GM23338 (cell line): ENCODE measurements at regions not wholly inside any gene's neighbourhood (a gene's known extent, or its start where the extent isn't known, plus 50 kb on each side); places are given as distances from the start of the nearest gene placed in this dataset.

Source experiments
- ATAC-seq: fragments of 200-7000 bp; cut with Tn5 transposase; 3 replicates; pipeline ENCODE4 v1.9.1; 2020
- DNase-seq: peaks from one replicate; pipeline ENCODE4 v3.0.0-alpha.2; 2015; ENCODE audit warnings: low spot score
- H2AFZ ChIP-seq: fragments of 200-600 bp; sonication (generic); 2 replicates; pipeline ENCODE4 v1.8.0; 2016; ENCODE audit warnings: antibody characterized with exemption, mild to moderate bottlenecking, moderate library complexity
- H3F3A ChIP-seq: fragments of 200-600 bp; sonication (generic); replicated peaks from 2 replicates; pipeline ENCODE4 v1.8.0; 2017; ENCODE audit warnings: antibody characterized with exemption, mixed run types, low read depth
- H3K27ac ChIP-seq: fragments of 200-600 bp; sonication (generic); 2 replicates; pipeline ENCODE4 v1.6.1; 2016; ENCODE audit warnings: low read depth
- H3K27me3 ChIP-seq: fragments of 200-600 bp; sonication (generic); 2 replicates; pipeline ENCODE4 v1.8.0; 2016; ENCODE audit warnings: mild to moderate bottlenecking, mixed run types, moderate library complexity; ENCODE audit not compliant: insufficient read depth
- H3K36me3 ChIP-seq: fragments of 200-600 bp; sonication (generic); 2 replicates; pipeline ENCODE4 v1.8.0; 2016; ENCODE audit warnings: mild to moderate bottlenecking; ENCODE audit not compliant: insufficient read depth
- H3K4me1 ChIP-seq: fragments of 200-600 bp; sonication (generic); 2 replicates; pipeline ENCODE4 v1.8.0; 2016; ENCODE audit warnings: mild to moderate bottlenecking, moderate library complexity; ENCODE audit not compliant: insufficient read depth
- H3K4me2 ChIP-seq: fragments of 200-600 bp; sonication (generic); 2 replicates; pipeline ENCODE4 v1.7.1; 2017; ENCODE audit warnings: mixed run types
- H3K4me3 ChIP-seq: fragments of 200-600 bp; sonication (generic); 2 replicates; pipeline ENCODE4 v1.6.1; 2016; ENCODE audit warnings: mixed run types
- H3K79me2 ChIP-seq: fragments of 200-600 bp; sonication (generic); replicated peaks from 2 replicates; pipeline ENCODE4 v1.8.0; 2017; ENCODE audit warnings: mild to moderate bottlenecking; ENCODE audit not compliant: insufficient read depth
- H3K9me2 ChIP-seq: fragments of 200-600 bp; sonication (generic); 2 replicates; pipeline ENCODE4 v1.8.0; 2017; ENCODE audit not compliant: insufficient read depth
- H4K20me1 ChIP-seq: fragments of 200-600 bp; sonication (generic); replicated peaks from 2 replicates; pipeline ENCODE4 v1.8.0; 2017; ENCODE audit warnings: mild to moderate bottlenecking; ENCODE audit not compliant: insufficient read depth
- H3K27ac Mint-ChIP-seq: 2 replicates; pipeline ENCODE4 v1.8.0; 2020; ENCODE audit warnings: inconsistent platforms, mild to moderate bottlenecking, moderate library complexity, mixed read lengths
- H3K27me3 Mint-ChIP-seq: 3 replicates; pipeline ENCODE4 v1.8.0; 2022; ENCODE audit warnings: low read depth, mild to moderate bottlenecking, moderate library complexity, mixed read lengths, inconsistent platforms; ENCODE audit not compliant: insufficient read depth, poor library complexity
- H3K36me3 Mint-ChIP-seq: 3 replicates; pipeline ENCODE4 v1.8.0; 2021; ENCODE audit warnings: low read depth, mild to moderate bottlenecking, inconsistent platforms, moderate library complexity, mixed read lengths
- H3K4me1 Mint-ChIP-seq: 3 replicates; pipeline ENCODE4 v1.8.0; 2020; ENCODE audit warnings: mild to moderate bottlenecking, inconsistent platforms, mixed read lengths
- H3K4me3 Mint-ChIP-seq: 3 replicates; pipeline ENCODE4 v1.8.0; 2021; ENCODE audit warnings: moderate library complexity, mild to moderate bottlenecking, inconsistent platforms, mixed read lengths
- H3K9me3 Mint-ChIP-seq: 3 replicates; pipeline ENCODE4 v1.8.0; 2020; ENCODE audit warnings: moderate library complexity, mild to moderate bottlenecking, inconsistent platforms, mixed read lengths
- CREB1 ChIP-seq: fragments of 250-450 bp; sonication (Bioruptor Pico); IDR thresholded peaks from 2 replicates; pipeline ENCODE4 v1.5.0; 2020; ENCODE audit warnings: low read depth, mild to moderate bottlenecking, moderate library complexity
- EZH2 ChIP-seq: fragments of 200-600 bp; sonication (generic); IDR thresholded peaks from one replicate; pipeline ENCODE4 v1.8.0; 2017; ENCODE audit warnings: antibody characterized with exemption, mild to moderate bottlenecking, low read depth; ENCODE audit not compliant: unreplicated experiment
- JUNB ChIP-seq: IDR thresholded peaks from one replicate; pipeline ENCODE4 v1.6.1; 2016; ENCODE audit warnings: antibody characterized with exemption; ENCODE audit not compliant: unreplicated experiment
- STAT1 ChIP-seq: IDR thresholded peaks from one replicate; pipeline ENCODE4 v1.6.1; 2016; ENCODE audit warnings: antibody characterized with exemption; ENCODE audit not compliant: unreplicated experiment
- ZNF114 ChIP-seq: fragments of 250-450 bp; sonication (Bioruptor Pico); IDR thresholded peaks from 2 replicates; pipeline ENCODE4 v1.5.0; 2020; ENCODE audit warnings: mild to moderate bottlenecking, moderate library complexity
- ZNF462 ChIP-seq: fragments of 250-450 bp; sonication (Bioruptor Pico); IDR thresholded peaks from 2 replicates; pipeline ENCODE4 v1.5.0; 2020; ENCODE audit warnings: mild to moderate bottlenecking, moderate library complexity

DNA sequence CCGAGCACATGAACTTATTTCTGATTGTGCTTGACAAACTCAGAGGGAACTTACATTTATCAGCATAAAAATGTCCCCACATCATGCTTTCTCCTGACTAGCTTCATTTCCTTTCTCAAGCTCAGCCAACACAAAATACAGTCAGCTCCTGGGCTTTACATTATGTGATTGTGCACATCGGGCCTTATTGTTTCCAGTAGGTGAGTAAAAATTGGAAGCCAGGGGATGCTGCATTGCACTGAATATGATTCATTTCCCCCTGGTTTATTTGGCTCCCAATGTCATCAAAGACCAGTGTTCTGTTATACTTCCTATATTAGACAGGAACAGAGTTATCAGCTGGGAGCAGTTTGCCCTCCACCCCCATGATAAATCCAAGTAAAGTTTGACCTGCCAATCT lies 521.8 kb downstream of the RMST start:
- Mint-ChIP-seq H3K27ac (no peak overlapping the region), H3K27me3 (peaks cover 2% of the 10 kb centered on the region), H3K9me3 (peaks cover 6% of the 10 kb centered on the region; the same call in 2 of the 3 replicates), H3K36me3 (no peaks in the 10 kb centered on the region; the same call in 2 of the 3 replicates), H3K4me3 (no peak overlapping the region), H3K4me1 (no peaks in the 10 kb centered on the region)
- H3K4me1 ChIP-seq, result no peaks in the 10 kb centered on the region
- H3K27ac ChIP-seq, result no peak overlapping the region
- TF ChIP-seq ZNF114 (CRISPR knock-in tag) (no peak), JUNB (no peak), ZNF462 (CRISPR knock-in tag) (no peak), CREB1 (no peak)
- no peaks in the 10 kb centered on the region for H3K36me3 ChIP-seq
- no peaks in the 10 kb centered on the region for H3K27me3 ChIP-seq
- H4K20me1 ChIP-seq, result no peaks in the 10 kb centered on the region
- no peak overlapping the region for H3K4me3 ChIP-seq
- DNase-seq (no peak), ATAC-seq (no peak)
- H3K79me2 ChIP-seq, result no peaks in the 10 kb centered on the region
- H2AFZ ChIP-seq, result no peak overlapping the region
- no peak overlapping the region for H3K4me2 ChIP-seq
- H3F3A ChIP-seq, result no peaks in the 10 kb centered on the region
- peaks cover 5% of the 10 kb centered on the region; the same call in 1 of the 2 replicates for H3K9me2 ChIP-seq

DNA sequence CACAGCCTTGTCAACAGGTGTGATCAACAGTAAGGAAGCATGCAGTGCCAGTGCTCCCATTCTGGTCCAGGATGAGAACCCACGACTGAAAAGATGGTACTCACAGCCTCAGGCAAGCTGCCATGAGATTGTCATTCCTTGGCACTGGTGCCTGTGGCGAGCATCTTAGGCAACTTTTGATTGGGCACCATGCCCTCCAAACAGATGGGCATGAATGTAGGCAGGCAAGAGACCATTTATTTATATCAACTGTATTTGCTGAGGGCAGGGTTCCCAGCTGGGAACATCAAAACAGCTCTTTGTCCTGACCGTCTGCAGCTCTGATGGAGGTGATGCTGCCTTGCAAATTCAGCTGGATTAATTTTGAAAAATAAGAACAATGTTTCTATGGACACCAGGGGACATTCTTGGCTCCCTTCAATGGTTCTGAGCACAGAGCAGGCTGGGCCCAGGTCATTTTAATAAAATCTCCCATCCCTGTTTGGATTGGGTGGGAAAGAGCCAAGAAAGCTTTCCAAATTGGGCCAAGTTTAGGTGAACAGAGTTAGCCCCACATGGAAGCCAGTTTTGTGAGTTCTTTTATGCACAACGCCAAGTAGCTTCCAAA lies 522.5 kb downstream of the RMST start:
- H3K36me3 Mint-ChIP-seq, result no peaks in the 10 kb centered on the region; the same call in 2 of the 3 replicates
- H3K27ac ChIP-seq, result no peak overlapping the region
- no peak overlapping the region for H3K4me3 ChIP-seq
- no peaks in the 10 kb centered on the region for H3K79me2 ChIP-seq
- H3K9me2 ChIP-seq, result peaks cover 5% of the 10 kb centered on the region; the same call in 1 of the 2 replicates
- H3K27me3 Mint-ChIP-seq, result no peaks in the 10 kb centered on the region
- H2AFZ ChIP-seq, result no peak overlapping the region
- H3K27me3 ChIP-seq, result no peaks in the 10 kb centered on the region
- no peaks in the 10 kb centered on the region for H4K20me1 ChIP-seq
- H3F3A ChIP-seq, result no peaks in the 10 kb centered on the region
- H3K4me2 ChIP-seq, result no peak overlapping the region
- H3K36me3 ChIP-seq, result no peaks in the 10 kb centered on the region
- DNase-seq, result no peak
- H3K27ac Mint-ChIP-seq, result no peak overlapping the region
- H3K9me3 Mint-ChIP-seq, result peaks cover 6% of the 10 kb centered on the region; the same call in 2 of the 3 replicates
- no peak for ATAC-seq
- H3K4me1 Mint-ChIP-seq, result no peaks in the 10 kb centered on the region
- H3K4me3 Mint-ChIP-seq, result no peak overlapping the region
- no peaks in the 10 kb centered on the region for H3K4me1 ChIP-seq
- no peak for TF ChIP-seq EZH2
- no peak for TF ChIP-seq ZNF462 (CRISPR knock-in tag)
- TF ChIP-seq ZNF114 (CRISPR knock-in tag), result no peak
- no peak for TF ChIP-seq STAT1
- TF ChIP-seq JUNB, result no peak
